NCI-H1436 (cell line): ENCODE measurements at regions not wholly inside any gene's neighbourhood (a gene's known extent, or its start where the extent isn't known, plus 50 kb on each side); places are given as distances from the start of the nearest gene placed in this dataset.

Source experiments
- DNase-seq: peaks from one replicate; lab custom pipeline; 2025; lab: John Stamatoyannopoulos, UW

DNA sequence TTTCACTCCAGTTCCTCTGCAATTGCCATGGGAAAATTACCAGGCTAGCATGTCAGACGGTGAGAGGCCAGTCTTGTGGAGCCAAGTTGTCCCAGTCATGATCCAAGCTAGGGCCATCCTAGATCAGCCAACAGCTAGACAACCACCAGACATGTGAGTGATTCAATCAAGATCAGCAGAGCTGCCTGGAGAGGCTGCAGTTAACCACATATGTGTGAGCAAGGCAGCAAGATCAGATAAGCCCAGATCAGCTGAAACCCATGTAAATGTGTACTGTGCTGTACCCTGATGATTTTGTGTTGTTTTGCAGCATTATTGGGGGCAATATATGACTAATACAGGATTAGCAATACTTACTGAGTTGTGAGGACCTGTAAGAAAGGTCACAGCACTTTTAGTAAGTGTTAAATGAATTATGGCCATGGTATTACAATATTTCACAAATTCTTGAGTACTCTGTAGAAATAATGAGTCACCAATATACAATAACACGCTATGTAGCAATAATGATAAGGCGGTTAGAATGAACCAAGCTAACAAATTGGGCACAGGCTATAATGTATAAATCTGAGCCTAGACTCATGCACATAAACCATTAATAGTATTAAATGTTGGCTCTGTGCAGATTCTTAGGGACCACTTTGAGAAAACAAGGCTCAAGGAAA lies 91.4 kb downstream of the SUDS3 start:
- DNase-seq = no peak

DNA sequence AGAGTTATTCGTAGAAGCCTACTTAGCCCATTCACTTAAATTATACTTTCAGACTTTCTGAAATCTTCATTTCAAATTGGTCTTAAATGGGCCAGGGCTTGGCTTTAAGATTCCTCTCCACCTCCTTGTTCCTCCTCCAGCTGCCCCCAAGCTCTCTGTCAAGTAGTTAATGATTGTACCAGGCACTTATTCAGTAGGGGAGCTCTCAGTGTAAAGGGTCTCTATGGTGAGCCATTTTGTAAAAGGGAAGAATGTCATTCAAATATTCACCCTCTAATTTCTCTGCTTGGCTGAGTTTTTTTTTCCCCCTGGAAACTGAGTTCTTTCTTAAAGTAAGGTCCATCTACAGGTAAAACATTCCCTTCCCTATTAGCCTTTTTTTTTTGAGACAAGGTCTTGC lies 96.6 kb downstream of the SUDS3 start:
- DNase-seq = no peak

DNA sequence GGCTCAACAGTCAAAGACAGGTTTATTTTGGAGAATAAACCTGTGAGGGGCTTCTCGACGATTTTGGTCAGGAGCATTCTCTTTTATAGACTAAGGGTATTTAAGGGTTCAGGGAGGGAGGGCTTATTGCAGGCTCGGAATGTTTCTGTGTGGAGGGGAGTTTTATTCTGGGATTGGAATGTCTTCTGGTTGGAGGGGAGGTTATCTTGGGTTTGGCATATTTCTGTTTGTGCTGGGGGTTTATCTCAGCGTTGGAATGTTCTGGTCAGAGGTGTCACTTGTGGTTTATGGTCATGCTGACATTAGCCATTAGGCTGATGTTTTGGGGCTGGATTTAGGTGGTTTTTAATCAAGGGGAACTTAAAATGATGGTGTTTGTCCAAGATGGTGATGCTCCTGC lies 103.9 kb downstream of the SUDS3 start:
- no peak for DNase-seq

DNA sequence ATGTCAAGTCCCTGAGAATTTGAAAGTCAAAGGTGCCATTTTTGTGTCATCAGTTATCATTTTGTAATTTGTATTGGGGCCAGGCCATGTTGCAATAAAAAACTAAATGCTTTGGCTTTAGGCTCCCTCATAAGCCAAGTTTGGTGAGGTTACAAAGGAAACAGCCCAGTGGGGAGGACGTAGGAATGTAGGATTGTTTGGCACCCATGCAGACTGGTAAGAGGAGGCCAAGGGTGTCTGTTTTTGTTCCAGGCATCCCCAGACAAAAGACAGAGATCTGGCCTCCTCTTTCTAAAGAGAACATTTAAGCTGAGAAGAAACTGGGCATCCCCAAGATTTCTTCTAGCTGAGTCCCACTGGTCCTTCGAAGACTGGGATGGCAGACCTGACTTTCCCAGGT lies 111.7 kb downstream of the SUDS3 start:
- no peak for DNase-seq

DNA sequence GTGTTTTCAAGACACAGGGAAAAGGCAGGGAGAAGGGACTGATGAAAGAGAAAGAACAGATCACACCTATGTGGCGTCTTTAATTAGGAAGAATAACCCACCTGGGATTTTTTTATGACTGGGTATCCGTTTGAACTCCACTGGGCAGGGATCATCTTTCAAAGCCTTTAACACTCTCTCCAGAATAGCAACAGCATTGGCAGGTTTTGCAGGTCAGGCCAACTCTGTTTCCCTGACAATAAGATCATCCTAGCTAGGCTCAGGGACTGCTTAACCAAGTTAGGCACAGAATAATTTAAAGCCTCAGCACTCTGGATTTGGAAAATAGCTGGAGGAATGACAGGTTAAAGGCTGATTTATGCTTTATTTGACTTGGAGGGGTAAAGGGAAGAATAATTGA lies 117.6 kb downstream of the SUDS3 start:
- no peak for DNase-seq

DNA sequence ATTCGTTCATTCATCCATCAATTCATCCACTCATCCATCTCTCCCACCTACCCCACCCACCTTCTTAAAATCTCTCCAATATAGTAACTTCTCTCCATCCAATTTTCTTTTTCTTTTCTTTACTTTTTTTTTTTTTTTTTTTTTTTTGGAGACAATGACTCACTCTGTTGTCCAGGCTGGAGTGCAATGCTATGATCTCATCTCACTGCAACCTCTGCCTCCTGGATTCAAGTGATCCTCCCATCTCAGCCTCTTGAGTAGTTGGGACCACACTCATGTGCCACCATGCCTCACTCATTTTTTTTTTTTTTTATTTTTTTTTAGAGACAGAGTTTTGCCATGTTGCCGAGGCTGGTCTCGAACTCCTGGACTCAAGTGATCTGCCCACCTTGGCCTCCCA lies 118.4 kb downstream of the SUDS3 start:
- no peak for DNase-seq

DNA sequence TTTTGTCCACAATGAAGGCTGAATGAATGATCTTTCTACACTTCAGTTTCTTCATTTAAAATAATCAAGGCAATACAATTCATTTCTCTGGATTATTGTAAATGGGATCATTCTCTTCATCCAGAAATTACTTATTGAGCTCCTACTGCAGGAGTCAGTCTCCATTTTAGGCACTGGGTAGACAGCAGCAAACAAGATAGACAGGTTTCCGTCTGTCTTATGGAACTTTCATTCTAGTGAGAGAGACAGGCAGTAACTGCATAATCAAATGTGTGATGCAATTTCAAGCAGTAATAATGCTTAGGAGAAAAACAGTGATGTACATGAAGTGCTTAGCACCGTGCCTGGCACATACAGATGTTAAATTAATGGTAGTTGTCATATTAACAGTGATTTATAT lies 118.9 kb downstream of the SUDS3 start:
- DNase-seq = no peak

DNA sequence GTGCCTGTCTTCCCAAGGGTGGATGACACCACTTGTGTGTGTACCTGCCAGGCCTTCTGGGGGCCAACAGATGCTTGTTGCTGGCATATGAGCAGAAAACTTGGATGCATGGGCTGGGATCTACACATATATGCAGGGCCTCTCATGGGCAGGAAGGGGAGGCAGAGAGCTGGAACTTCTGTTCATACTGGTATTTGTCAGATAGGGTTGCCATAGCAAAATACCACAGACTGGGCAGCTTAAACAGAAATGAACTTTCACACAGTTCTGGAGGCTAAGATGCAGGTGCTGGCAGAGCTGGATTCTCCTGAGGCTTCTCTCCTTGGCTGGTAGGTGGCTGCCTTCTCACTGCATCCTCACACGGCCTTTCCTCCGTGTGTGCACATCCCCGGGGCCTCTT lies 121.8 kb downstream of the SUDS3 start:
- DNase-seq = no peak

DNA sequence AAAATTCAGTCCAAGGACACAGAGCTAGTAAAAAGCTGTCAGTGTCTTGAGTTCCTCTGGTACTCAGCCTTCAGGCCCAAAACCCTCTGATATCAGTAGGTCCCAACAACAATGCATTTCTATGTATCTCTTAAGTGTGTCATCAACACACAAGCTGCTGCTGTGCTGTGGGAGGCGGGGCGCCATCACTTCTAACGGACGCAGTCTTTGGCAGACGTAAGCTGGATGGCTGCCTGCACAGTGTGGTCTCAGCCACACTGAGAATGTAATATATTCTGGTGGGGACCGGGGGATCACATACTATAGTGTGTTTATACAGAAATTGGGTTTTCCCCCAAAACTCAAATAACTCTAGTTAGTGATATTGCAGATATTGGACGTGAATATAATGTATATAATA lies 123.9 kb downstream of the SUDS3 start:
- DNase-seq = no peak

DNA sequence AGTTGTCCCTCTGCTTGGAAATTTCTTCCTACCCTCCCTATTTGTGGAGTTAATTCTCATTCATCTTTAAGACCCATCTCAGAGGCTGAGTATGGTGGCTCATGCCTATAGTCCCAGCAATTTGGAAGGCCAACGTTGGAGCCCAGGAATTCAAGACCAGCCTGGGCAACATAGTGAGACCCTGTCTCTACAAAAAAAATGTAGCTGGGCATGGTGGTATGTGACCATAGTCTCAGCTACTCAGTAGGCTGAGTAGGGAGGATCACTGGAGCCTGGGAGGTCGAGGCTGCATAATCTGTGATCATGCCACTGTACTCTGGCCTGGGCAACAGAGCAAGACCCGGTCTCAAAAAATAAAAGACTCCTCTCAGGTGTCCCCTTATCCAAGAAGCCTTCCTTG lies 125.1 kb downstream of the SUDS3 start:
- DNase-seq = no peak

DNA sequence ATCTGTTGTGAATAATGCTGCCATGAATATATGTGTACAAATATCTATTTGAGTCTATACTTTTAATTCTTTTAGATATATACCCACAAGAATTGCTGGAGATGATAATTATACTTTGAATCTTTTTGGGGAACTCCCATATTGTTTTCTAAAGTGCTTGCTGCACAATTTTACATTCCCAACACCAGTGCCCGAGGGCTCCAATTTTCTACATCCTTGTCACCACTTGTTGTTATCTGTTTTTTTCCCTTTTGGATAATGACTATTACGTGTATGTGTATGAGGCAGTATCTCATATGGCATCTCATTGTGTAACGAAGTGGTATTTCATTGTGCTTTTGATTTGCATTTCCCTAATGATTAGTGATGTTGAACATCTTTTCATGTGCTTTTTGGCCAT lies 127.1 kb downstream of the SUDS3 start:
- no peak for DNase-seq

DNA sequence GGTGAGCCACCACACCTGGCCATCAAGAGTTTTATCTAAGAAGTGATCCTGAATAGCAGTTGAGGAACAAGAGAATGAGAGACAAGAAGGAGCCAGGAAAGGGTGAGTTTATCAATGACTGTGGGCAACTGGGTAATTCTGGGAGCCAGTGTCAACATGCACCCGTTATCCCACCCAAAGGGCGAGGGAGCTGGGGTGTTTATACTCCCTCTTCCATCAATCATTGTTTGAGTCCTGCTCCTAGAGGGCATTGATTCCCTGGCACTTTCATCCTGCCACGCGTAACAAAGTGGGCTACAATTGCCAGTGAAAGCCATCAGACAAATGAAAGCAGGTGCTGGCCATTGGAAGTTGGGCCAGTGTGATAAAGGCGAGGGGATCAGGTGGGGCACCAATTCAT lies 136.3 kb downstream of the SUDS3 start:
- DNase-seq = no peak

DNA sequence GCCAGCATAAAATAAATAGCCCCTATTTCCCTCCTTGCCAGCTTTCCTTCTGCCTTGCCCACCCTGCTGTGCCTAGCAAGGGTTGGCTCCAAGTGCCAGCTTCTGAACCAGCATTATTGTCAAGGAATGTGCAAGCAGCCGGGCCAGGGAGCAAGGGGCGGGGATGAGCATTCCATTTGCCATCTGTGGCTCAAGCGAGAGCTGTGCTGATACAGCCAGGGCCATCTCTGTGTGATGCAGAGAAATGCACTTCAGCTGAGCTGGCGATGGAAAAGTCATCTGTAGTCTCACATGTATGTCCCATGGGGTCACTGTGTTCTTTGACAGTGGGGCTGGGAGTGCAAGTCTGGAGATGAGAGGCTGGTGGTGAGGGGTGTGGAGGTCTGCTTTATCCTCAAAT lies 137.3 kb downstream of the SUDS3 start:
- no peak for DNase-seq

DNA sequence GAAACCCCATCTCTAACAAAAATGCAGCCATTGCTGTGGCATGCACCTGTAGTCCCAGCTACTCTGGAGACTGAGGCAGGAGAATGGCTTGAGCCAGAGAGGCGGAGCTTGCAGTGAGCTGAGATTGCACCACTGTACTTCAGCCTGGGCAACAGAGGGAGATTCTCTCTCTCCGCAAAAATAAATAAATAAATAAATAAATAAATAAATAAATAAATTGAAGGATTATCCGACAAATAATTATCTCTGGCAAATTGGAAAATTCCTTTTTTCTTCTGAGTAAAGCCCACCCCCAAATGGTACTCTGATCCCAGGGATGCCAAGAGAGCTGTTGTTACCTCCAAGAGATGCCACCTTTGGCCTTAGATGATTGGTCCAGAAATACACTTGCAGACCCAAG lies 137.9 kb downstream of the SUDS3 start:
- DNase-seq = no peak

DNA sequence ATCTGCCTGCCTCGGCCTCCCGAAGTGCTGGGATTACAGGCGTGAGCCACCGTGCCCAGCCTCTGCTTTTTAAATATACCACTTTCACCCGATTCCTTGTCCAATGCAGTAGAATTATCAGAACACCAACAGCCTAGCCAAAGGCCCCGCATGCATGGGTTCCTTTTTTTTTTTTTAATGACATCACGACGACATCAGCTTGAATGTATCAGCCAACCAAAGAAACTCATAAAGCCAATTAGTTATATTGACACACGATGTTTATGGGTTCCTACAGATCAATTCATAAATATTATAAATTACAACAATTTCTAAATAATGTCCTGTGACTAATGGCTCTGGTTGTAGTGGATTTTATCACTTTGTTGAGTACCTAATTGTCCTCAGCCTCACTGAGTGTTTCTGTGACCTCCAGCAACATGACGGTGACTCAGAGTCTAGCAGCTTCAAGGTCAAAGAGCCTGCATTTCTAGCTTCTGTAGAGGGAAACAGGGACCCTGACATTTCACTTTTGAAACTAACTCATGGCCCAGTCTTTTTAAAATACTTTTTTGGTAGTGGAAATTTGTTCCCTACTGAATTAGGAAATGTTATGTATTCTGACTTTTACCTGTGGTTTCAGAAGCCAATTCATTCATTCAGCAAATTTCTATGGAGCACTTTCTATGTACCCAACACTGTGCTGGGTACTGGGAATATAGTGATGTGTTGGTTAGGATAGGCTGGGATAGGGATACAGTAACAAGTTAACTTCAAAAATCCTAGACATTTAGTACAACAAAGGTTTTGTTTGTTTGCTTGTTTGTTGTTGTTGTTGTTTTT lies 144.1 kb downstream of the SUDS3 start:
- no peak for DNase-seq

DNA sequence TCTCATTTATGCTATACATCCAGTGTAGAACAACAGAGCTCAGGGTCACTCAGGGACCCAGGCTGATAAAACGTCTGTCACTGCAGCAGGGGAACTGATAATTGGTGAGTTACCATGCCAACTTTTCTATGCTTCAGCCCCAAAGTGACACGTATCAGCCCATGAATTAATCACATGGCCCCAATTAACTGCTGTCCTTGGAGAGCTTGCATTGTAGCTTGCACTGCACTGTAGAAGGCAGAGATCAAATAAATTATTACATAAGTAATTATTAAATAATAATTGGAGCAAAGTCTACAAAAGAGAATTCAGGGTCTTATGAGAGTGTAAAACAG lies 144.6 kb downstream of the SUDS3 start:
- DNase-seq = no peak

DNA sequence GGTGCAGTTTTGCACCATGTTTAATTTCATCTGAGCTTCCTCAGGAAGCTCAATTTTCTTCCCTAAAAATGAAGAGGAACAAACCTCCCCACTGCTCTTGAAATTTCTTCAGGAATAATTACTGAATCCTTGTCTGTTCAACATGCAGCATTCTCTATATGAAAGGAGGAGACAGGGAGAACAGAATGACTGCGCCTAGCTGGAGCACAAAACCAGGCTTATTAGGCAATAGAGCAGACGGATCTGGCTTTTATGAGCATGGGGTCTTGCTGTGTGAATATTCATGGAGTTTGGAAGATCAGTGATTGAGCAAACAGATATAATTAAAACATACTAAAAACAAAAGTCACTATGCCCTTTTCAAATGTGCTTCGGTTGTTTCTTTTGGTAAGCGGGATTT lies 148.1 kb downstream of the SUDS3 start:
- DNase-seq = no peak

DNA sequence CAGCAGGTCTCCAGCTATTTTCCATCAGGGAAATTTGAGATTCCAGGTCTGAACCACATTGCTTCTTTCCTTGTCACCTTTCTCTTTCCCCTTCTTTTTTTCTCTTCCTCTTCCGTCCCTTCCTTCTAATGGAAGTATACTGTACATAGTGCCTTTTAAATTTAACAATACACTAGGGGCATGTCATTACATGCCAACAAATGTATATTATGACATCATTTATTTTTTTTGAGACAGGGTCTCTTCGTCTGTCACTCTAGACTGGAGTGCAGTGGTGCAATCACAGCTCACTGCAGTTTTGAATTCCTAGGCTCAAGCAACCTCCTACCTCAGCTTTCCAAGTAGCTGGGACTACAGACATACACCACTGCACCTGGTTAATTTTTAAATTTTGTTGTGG lies 148.9 kb downstream of the SUDS3 start:
- no peak for DNase-seq

DNA sequence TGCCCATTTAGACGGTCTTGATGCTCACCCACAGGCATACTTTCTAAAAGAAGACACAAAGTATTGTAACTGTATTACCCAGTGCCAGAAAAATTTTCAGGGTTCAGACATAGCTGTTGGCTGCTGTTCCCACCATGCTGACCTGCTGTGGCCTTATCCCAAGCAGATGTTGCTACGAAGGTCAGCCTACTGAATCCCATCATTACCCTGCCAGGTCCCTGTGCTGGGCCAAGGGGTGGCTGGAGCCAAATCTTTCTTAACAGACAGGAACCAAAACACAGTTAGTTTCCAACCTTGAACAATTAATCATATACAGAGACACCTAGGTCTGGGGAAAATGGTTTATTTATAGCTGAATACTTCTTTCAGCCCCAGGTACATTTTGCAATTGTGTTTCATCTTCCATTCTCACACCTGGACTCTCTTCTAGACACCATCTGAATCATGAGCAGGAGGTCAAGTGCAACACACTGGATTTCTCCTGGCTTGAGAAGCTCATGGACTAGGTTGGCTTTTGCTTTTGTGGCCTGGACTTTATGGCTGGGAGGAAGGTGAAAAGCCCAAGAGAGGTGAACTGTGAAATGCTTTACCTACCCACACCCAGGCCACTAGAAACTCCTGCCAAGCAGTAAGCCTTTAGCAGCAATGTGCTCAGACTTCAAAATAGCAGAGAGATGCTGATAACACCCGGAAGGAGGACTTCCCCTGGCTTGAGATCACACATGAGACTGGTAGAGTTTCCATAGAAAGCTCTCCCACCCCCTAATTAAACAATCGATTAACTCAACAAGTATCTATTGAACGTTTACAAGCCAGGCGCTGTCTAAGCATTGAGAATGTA lies 150.1 kb downstream of the SUDS3 start:
- DNase-seq = no peak

DNA sequence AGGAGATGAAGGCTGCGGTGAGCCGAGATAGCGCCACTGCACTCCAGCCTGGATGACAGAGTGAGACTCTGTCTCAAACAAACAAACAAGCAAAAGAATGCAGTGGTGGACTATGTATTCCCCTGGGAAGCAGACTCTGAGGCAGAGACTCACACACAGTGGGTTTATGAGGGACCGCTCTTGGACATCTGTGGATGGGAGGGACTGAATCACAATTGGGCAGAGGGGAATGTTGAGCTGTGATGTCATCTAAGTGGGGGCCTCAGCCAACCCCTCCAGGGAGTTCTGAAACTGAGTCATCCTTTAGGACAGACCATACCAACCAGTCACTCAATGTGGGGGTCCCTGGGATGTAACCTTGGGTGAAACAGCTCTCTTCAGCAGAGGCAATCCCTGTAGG lies 151.0 kb downstream of the SUDS3 start:
- DNase-seq = no peak

DNA sequence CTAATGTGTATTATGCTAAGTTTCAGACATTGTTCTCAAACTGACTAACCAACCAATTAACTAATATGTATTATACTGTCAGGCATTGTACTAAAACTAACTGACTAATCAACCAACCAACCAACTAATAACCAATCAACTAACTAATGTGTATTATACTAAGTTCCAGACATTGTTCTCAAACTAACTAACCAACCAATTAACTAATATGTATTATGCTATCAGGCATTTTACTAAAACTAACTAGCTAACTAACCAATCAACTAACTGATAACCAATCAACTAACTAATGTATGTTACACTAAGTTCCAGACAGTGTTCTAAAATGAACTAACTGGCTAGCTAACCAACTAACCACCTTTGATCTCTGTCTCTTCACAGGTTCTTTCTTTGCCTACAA lies 152.3 kb downstream of the SUDS3 start:
- DNase-seq = no peak

DNA sequence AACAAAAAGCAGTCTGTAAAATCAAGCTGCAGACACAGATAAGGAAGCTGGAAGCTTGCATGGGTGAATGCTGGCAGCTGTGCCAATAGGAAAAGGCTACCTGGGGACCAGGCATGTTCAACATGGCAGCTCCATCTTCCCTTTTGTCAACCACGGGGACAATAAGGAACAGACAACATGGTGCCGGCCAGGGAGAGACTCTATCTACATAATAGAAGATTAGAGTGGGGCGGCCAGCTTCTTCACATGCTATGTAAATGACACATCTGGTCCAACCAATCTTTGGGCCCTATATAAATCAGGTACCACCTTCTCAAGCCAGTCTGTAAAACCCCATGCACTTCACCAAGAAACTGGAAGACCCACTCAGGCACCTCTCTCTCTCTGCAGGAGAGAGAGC lies 157.6 kb downstream of the SUDS3 start:
- no peak for DNase-seq

DNA sequence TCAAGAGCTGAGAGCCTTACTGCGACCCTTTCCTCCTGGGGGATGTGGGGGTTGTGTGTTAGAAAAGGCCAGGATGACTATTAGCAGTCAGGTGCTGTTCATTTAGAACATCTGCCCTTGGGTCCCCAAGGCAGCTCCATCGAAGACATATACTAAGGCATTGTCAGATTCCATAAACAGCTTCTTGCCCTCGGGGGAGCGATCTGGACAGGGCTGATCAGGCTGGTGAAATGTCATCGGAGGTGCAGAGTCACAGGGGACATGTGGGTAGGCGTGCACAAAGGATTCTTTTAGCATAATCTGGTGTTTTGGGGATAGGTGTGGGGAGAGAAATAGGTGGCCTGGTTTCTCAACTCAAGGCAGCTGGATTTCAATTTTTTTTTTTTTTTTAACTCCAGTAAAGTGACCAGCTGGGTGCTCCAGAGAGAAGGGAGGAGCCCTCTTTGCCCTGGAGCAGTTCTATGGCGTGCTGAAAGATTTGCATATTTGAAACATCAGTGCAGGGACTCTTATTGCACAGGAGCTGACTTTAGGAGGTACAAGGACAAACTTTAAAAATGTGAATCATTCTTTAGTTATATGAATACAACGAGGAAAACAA lies 160.1 kb downstream of the SUDS3 start:
- DNase-seq = no peak
